GM19351 (cell line): ENCODE measurements at regions not wholly inside any gene's neighbourhood (a gene's known extent, or its start where the extent isn't known, plus 50 kb on each side); places are given as distances from the start of the nearest gene placed in this dataset.
"Not testable (repeated sequence)": the region's sequence is repeated elsewhere in the genome, so short reads cannot be mapped to it uniquely, and the experiment has no call there.

Experiments used
- ATAC-seq: cut with Tn5 transposase; IDR thresholded peaks from one replicate; pipeline ENCODE4 v1.9.1; 2021; ENCODE audit warnings: mild to moderate bottlenecking, moderate library complexity; ENCODE audit not compliant: unreplicated experiment

GRCh38 chr12:131530422-131530821, 180.5 kb upstream of the SFSWAP start:
- no peak for ATAC-seq

- no peak for ATAC-seq
These were observed 177.8 kb upstream of the SFSWAP start for GRCh38 chr12:131533139-131533538.

- ATAC-seq: no peak
These were observed 175.1 kb upstream of the SFSWAP start for GRCh38 chr12:131535779-131536178.

GRCh38 chr12:131536337-131536736, 174.6 kb upstream of the SFSWAP start:
- ATAC-seq: no peak

- no peak for ATAC-seq
These were observed 174.1 kb upstream of the SFSWAP start for GRCh38 chr12:131536766-131537165.

- no peak for ATAC-seq
These were observed 173.5 kb upstream of the SFSWAP start for GRCh38 chr12:131537267-131537958.

GRCh38 chr12:131539381-131539780, 171.5 kb upstream of the SFSWAP start:
- ATAC-seq: no peak

GRCh38 chr12:131540138-131540623, 170.7 kb upstream of the SFSWAP start:
- no peak for ATAC-seq

- ATAC-seq: not testable (repeated sequence)
These were observed 169.4 kb upstream of the SFSWAP start for GRCh38 chr12:131541512-131541911.

GRCh38 chr12:131542351-131542750, 168.5 kb upstream of the SFSWAP start:
- no peak for ATAC-seq

GRCh38 chr12:131543040-131543439, 167.8 kb upstream of the SFSWAP start:
- no peak for ATAC-seq

GRCh38 chr12:131547555-131547954, 163.3 kb upstream of the SFSWAP start:
- no peak for ATAC-seq

- no peak for ATAC-seq
These were observed 160.8 kb upstream of the SFSWAP start for GRCh38 chr12:131550121-131550520.

- no peak for ATAC-seq
These were observed 159.0 kb upstream of the SFSWAP start for GRCh38 chr12:131551675-131552491.

- ATAC-seq: no peak
These were observed 158.4 kb upstream of the SFSWAP start for GRCh38 chr12:131552492-131552863.

GRCh38 chr12:131553096-131553777, 157.7 kb upstream of the SFSWAP start:
- no peak for ATAC-seq

- no peak for ATAC-seq
These were observed 155.6 kb upstream of the SFSWAP start for GRCh38 chr12:131555197-131555846.

- ATAC-seq: no peak
These were observed 155.0 kb upstream of the SFSWAP start for GRCh38 chr12:131555866-131556265.

- ATAC-seq: no peak
These were observed 153.7 kb upstream of the SFSWAP start for GRCh38 chr12:131557078-131557709.
